ENCODE measurements at regions not wholly inside any gene's neighbourhood (a gene's known extent, or its start where the extent isn't known, plus 50 kb on each side); places are given as distances from the start of the nearest gene placed in this dataset.

DNA sequence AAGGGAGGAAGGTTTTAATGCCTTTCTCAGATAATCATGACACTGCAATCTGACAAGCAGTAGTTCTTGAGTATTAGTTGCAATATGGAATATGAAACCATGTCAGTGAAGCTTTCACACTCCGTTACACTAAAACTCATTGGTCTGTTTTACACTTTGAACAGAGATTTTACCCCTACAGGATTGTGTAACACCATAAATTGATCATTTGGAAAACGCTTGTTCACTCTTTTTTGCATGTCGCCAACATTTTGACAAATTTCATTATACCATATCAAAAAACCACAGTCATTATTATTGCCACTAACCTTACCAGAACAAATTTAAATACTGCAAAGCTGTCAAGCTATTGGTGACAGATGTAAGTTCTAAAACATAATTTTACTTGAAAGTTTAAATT lies 404.8 kb upstream of the THBS1 start:
- ATAC-seq (replicated peaks in 6 of 8), result no peak
- no peak overlapping the region for H3K27ac ChIP-seq
- H3K4me1 ChIP-seq (replicated peaks in 1 of 2), result peaks cover 3 to 5% of the 10 kb centered on the region in 2 donors
- 60 to 100% (median 89%) methylated on average over 1 to 3 of the region's 3 CpGs for WGBS, 10 experiments
- in situ Hi-C loops (cut with MboI; ENCODE audit: low pct_unique_long_range_greater_than_20kb in 2 of 9, low sequenced_read_pairs in 9 of 9, unreplicated experiment in 9 of 9), result loop anchor here in 2 of 9 experiments (10.0 to 25.0 kb wide), 2 partner anchors 399 to 411 kb away; partner anchors contain the start of gene THBS1 (in 1 of the 2)
- H3K4me3 ChIP-seq, result no peak overlapping the region

DNA sequence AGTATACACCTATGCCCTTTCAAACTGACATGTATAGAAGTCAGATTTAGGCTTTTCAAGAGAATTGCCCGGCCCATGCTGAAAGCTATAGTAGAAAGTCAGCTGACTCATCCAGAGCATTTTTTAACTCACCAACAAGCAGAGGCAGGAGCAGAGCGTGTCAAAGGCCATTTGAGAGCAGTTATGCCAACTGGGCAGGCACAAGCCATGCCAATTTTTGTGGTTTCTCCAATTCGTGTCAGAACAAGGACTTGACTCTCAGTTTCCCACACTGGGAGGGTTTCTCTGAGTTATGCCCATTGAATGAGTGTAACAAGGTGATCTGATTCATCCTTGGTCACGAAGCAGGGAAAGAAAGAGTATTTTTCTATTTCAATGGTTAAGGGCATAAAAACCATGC lies 403.3 kb upstream of the THBS1 start:
- in situ Hi-C loops (cut with MboI; ENCODE audit: low pct_unique_long_range_greater_than_20kb in 2 of 9, low sequenced_read_pairs in 9 of 9, unreplicated experiment in 9 of 9), result loop anchor here in 2 of 9 experiments (10.0 to 25.0 kb wide), 2 partner anchors 397 to 410 kb away; partner anchors contain the start of gene THBS1 (in 1 of the 2)
- WGBS, 10 experiments, result 50 to 100% (median 77%) methylated on average over 1 to 4 of the region's 4 CpGs; no CpG with 5 or more reads in 2 of the 10 experiments
- Histone ChIP-seq H3K4me3 (no peak overlapping the region), H3K4me1 (replicated peaks in 1 of 2) (peaks cover 8 to 16% of the 10 kb centered on the region in 2 donors), H3K27ac (no peak overlapping the region)
- no peak for ATAC-seq (replicated peaks in 6 of 8)

DNA sequence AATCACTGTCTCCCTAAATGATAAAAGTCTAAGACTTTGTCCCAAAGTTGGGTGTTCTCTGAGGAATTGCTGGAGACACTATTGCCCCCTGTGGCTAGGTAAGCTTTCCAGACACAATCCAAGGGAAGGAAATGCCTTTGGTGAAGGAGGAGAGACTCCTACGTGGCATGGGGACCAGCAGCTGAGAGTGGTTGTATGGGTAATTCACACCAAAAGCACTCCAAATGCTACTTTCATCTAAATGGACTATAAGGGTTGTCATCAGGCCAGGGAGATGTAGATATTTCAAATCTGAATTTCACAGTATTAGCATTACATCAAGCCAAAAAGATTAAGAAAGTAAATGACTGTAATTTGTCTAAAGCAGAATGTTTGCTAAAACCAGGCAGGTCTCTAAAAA lies 400.8 kb upstream of the THBS1 start:
- peak in 3 of 8 experiments; percentile 36 to 68 (median 62) for ATAC-seq (replicated peaks in 6 of 8)
- WGBS, 10 experiments, result 0 to 88% (median 80%) methylated on average over 1 of the region's 1 CpG; no CpG with 5 or more reads in 3 of the 10 experiments
- Histone ChIP-seq H3K4me1 (replicated peaks in 1 of 2) (peaks cover 7 to 16% of the 10 kb centered on the region in 2 donors), H3K4me3 (no peak overlapping the region), H3K27ac (no peak overlapping the region)
- in situ Hi-C loops (cut with MboI; ENCODE audit: low pct_unique_long_range_greater_than_20kb in 2 of 9, low sequenced_read_pairs in 9 of 9, unreplicated experiment in 9 of 9), result loop anchor here in 1 of 9 experiments (25.0 kb wide), 1 partner anchor 407 kb away; the partner anchor contains the start of gene THBS1

DNA sequence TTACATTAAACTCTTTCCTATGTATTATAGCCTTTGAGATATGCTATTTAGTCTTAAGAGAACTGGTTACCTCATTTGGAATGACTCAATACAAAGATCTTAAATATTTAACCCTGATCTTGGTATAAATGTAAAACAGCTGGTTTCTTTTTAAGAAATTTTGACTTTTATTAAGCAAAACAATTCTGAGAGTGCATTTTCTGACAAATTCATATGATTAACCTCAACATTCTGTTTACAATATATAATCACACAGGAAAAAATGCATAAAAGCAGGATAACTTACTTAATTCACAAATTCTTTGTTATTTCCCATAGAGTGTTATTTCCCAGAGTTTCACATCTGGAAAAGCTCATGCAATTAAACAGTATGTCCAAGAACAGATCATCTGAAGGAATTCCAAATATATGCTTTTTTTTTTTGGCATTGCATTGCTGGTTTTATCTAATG lies 400.4 kb upstream of the THBS1 start:
- no peak overlapping the region for H3K27ac ChIP-seq
- ATAC-seq (replicated peaks in 6 of 8), result peak in 3 of 8 experiments; percentile 59 to 70 (median 63)
- H3K4me1 ChIP-seq (replicated peaks in 1 of 2), result peaks cover 7 to 16% of the 10 kb centered on the region in 2 donors
- in situ Hi-C loops (cut with MboI; ENCODE audit: low pct_unique_long_range_greater_than_20kb in 2 of 9, low sequenced_read_pairs in 9 of 9, unreplicated experiment in 9 of 9), result loop anchor here in 1 of 9 experiments (25.0 kb wide), 1 partner anchor 407 kb away; the partner anchor contains the start of gene THBS1
- H3K4me3 ChIP-seq, result no peak overlapping the region

DNA sequence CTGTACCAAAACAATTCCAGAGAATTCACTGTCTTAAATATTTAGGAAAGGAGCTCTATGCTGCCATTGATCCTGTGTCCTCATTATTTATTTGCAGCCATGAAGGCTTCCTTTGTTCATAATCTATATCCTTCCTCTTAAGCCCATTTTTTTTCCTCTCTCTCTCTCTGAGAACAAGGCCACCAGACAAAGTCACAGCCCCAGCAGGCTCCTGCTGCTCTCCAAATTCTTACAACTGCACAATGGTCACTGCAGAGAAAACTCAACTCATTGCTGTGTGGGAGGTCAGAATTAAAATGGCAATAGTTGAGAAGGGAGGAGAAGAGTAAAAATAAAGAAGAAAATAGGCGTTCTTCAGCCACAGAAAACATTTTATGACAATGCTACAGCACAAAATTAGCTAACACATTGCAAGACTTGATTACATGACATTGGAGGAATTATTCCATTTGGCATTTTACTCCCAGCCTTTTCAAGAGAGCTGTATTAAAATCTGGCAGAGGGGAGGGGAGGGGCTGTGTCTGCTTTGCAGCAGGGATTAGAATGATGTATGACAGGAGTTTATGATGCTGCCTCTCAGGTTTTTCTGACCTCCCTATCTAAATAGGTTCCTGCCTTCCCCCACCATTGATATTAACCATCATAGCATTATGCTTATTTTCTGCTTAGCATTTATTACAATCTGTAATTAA lies 399.7 kb upstream of the THBS1 start:
- Histone ChIP-seq H3K4me3 (no peak overlapping the region), H3K27ac (no peak overlapping the region), H3K4me1 (replicated peaks in 1 of 2) (peaks cover 7 to 16% of the 10 kb centered on the region in 2 donors)
- ATAC-seq (replicated peaks in 6 of 8), result peak in 6 of 8 experiments; percentile 26 to 55 (median 48)
- in situ Hi-C loops (cut with MboI; ENCODE audit: low pct_unique_long_range_greater_than_20kb in 2 of 9, low sequenced_read_pairs in 9 of 9, unreplicated experiment in 9 of 9), result loop anchor here in 1 of 9 experiments (25.0 kb wide), 1 partner anchor 406 kb away; the partner anchor contains the start of gene THBS1
- WGBS, 10 experiments, result 0 to 50% (median 30%) methylated on average over 1 of the region's 1 CpG; no CpG with 5 or more reads in 4 of the 10 experiments

DNA sequence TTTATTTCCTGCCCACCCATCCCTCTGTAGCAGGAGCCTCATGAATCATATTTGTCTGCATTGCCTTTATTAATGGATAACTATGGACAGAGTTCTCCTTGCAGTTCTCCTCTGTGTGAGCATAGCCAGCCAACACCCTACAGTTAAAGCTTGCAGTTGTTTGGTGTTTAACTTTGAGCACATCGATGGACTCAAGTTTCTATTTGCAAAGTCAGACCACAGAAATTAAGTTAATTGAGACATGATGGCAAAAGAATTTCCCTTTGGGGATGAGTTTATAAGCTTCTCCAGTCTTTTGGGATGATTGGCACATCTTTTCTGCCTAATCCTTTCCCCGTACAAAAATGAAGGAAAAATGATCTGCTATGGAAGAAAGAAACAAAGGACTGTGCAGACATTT lies 398.9 kb upstream of the THBS1 start:
- 0 to 100% (median 48%) methylated on average over 1 to 2 of the region's 2 CpGs; no CpG with 5 or more reads in 2 of the 10 experiments for WGBS, 10 experiments
- ATAC-seq (replicated peaks in 6 of 8), result peak in 3 of 8 experiments; percentile 58 to 76 (median 62)
- in situ Hi-C loops (cut with MboI; ENCODE audit: low pct_unique_long_range_greater_than_20kb in 2 of 9, low sequenced_read_pairs in 9 of 9, unreplicated experiment in 9 of 9), result loop anchor here in 1 of 9 experiments (25.0 kb wide), 1 partner anchor 405 kb away; the partner anchor contains the start of gene THBS1
- Histone ChIP-seq H3K4me1 (replicated peaks in 1 of 2) (peaks cover 7 to 16% of the 10 kb centered on the region in 2 donors), H3K27ac (no peak overlapping the region), H3K4me3 (no peak overlapping the region)

DNA sequence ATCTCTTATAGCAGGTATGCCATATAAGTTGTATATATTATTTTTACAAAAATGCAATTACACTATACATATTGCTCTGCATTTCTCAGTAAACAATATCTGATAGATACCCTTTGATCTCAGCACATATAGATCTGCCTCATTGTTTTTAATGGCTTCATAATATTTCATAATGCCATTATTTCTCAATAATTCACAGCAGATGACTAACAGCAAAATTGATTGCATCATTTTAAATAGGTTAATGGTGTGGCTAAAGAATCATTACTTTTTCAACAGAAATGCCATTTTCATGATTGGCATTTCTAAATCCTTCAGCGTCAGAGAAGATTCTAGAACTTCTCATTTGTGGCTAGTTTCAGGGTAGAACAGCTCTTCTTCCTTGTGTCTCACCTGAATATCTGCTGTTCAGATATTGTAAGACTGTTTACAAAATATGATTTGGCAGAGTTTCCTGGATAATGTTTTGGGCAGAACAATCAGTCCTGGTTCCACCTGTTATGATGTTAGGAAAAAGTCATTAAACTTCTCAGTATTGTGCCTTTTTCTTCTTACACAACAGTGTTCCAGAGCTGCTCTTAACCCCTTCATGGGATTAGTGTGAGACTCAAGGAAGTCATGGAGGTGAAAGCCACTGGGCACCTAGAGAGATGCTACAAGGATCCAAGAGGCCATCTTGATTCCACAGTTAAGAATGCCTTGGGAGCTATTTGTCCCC lies 397.6 kb upstream of the THBS1 start:
- in situ Hi-C loops (cut with MboI; ENCODE audit: low pct_unique_long_range_greater_than_20kb in 2 of 9, low sequenced_read_pairs in 9 of 9, unreplicated experiment in 9 of 9), result loop anchor here in 1 of 9 experiments (25.0 kb wide), 1 partner anchor 404 kb away; the partner anchor contains the start of gene THBS1
- peaks cover 7 to 16% of the 10 kb centered on the region in 2 donors for H3K4me1 ChIP-seq (replicated peaks in 1 of 2)
- ATAC-seq (replicated peaks in 6 of 8), result no peak
- no peak overlapping the region for H3K4me3 ChIP-seq
- WGBS, 10 experiments, result 60 to 100% (median 96%) methylated on average over 1 of the region's 1 CpG; no CpG with 5 or more reads in 4 of the 10 experiments
- no peak overlapping the region for H3K27ac ChIP-seq

DNA sequence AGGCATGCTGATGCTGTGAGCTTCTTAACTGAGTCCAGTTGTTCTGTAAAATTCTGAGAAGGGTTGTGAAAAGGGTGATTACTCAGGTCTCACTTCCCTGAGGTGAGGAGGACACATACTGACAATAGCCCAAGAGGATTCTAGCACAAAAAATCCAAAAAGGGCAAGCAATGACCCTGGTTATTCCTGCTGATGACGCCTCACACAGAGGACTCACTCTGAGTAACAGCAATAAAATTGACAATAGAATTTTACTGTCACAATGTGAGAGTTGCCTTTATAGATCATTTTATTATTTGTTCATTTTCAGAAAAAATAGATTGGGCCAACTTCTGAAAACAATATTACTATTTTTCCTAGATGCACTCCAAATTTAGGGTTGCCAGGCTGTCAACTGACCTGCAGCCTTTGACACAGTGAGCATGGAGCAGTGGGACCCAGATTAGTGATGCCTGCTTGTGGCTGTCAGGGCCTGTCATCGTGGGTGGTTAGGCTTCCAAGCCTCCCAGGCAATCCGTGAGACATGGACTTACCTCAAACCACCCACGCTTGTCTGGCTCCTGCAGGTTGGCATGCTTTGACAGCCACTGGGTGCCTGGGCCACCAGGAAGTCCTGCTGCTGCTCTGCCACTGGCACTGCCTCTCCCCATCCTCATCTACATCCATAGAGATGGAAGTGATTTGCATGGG lies 396.0 kb upstream of the THBS1 start:
- ATAC-seq (replicated peaks in 6 of 8), result no peak
- in situ Hi-C loops (cut with MboI; ENCODE audit: low pct_unique_long_range_greater_than_20kb in 2 of 9, low sequenced_read_pairs in 9 of 9, unreplicated experiment in 9 of 9), result loop anchor here in 1 of 9 experiments (25.0 kb wide), 1 partner anchor 402 kb away; the partner anchor contains the start of gene THBS1
- no peak overlapping the region for H3K27ac ChIP-seq
- H3K4me1 ChIP-seq (replicated peaks in 1 of 2), result peaks cover 7 to 16% of the 10 kb centered on the region in 2 donors
- no peak overlapping the region for H3K4me3 ChIP-seq
- WGBS, 10 experiments, result 29 to 100% (median 78%) methylated on average over 1 to 4 of the region's 4 CpGs; no CpG with 5 or more reads in 3 of the 10 experiments

DNA sequence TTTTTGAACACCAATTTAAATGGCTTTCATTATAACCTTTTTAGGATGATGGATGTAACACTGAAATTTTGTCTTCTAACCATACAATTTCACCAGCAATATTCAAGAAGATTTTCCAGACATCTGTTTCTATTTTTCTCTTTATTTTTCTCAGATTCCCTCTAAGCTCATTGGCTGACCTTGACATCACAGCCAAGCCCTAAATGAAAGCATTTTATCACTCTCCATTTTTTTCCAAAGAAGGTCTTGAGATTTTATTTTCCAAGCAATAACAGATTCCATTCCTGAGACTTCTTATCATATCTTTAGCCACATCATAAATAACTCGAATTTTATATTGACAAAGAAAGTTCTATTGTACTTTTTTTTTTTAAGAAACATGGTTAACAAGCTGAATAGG lies 392.6 kb upstream of the THBS1 start:
- in situ Hi-C loops (cut with MboI; ENCODE audit: low pct_unique_long_range_greater_than_20kb in 2 of 9, low sequenced_read_pairs in 9 of 9, unreplicated experiment in 9 of 9), result loop anchor here in 1 of 9 experiments (25.0 kb wide), 1 partner anchor 399 kb away; the partner anchor contains the start of gene THBS1
- no peak overlapping the region for H3K4me3 ChIP-seq
- ATAC-seq (replicated peaks in 6 of 8), result no peak
- WGBS, 10 experiments, result 6 to 80% (median 47%) methylated on average over 1 of the region's 1 CpG; no CpG with 5 or more reads in 1 of the 10 experiments
- H3K4me1 ChIP-seq (replicated peaks in 1 of 2), result no peaks in the 10 kb centered on the region
- no peak overlapping the region for H3K27ac ChIP-seq

DNA sequence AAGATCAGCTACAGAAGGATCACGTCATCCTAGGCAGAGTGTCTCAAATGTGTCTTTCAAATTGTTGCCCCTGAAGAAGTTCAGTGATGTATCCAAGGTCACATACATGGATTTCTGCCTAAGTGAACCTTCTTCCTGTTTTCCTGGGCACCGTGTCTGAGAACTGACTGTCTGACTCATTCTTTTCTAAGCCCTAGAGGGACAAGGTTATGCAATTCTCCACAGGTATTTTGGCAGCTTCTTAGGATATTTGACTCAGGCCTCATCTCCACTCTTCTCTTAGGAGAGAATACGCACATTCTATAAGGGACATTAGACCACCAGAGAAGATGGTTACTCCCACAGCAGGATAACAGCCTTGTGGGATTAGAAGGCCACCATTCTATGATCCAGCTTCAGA lies 391.9 kb upstream of the THBS1 start:
- H3K4me1 ChIP-seq (replicated peaks in 1 of 2), result no peaks in the 10 kb centered on the region
- in situ Hi-C loops (cut with MboI; ENCODE audit: low pct_unique_long_range_greater_than_20kb in 2 of 9, low sequenced_read_pairs in 9 of 9, unreplicated experiment in 9 of 9), result loop anchor here in 1 of 9 experiments (25.0 kb wide), 1 partner anchor 398 kb away; the partner anchor contains the start of gene THBS1
- H3K4me3 ChIP-seq, result no peak overlapping the region
- no peak overlapping the region for H3K27ac ChIP-seq
- WGBS, 10 experiments, result 10 to 100% (median 75%) methylated on average over 1 to 3 of the region's 3 CpGs; no CpG with 5 or more reads in 2 of the 10 experiments
- no peak for ATAC-seq (replicated peaks in 6 of 8)

DNA sequence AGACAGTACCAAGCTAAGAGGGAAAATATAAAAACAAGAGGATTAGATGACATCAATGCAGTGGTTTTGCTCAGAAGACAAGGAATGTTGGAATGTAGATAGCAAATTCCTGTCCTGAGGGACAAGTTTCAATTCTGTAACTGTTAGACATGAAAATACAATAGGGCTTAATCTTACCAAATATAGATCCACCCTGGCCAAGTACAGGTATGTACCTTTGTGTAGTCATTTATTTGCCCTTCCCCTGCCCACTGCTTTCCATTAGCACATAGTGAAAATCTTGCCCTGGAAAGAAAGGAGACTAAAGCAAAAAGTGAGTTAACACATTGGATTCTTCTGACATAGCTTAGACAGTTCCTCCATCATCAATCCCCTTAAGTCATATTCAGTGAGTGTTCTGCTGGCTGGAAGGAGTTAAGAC lies 389.0 kb upstream of the THBS1 start:
- Histone ChIP-seq H3K27ac (no peak overlapping the region), H3K4me3 (no peak overlapping the region), H3K4me1 (replicated peaks in 1 of 2) (no peaks in the 10 kb centered on the region)
- in situ Hi-C loops (cut with MboI; ENCODE audit: low pct_unique_long_range_greater_than_20kb in 2 of 9, low sequenced_read_pairs in 9 of 9, unreplicated experiment in 9 of 9), result loop anchor here in 1 of 9 experiments (25.0 kb wide), 1 partner anchor 395 kb away; the partner anchor contains the start of gene THBS1
- no peak for ATAC-seq (replicated peaks in 6 of 8)

DNA sequence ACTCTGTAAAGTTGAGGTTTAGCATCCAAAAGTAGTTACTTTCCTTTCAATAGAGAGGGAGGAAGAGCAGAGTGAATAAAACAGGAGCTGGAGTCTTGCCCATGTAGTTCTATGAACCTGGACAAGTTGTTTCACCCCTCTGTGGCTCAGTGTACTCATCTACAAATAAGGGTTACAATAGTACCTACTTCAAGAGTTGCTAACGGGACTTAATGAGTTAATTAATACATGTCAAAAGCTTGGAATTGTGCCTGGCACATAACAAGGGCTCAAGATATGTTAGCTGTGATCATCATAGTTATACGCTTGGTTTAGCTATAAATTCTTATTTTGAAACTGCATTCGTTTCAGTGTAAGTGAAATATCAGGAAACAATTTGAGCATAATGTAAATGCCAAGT lies 388.5 kb upstream of the THBS1 start:
- Histone ChIP-seq H3K4me3 (no peak overlapping the region), H3K4me1 (replicated peaks in 1 of 2) (no peaks in the 10 kb centered on the region), H3K27ac (no peak overlapping the region)
- in situ Hi-C loops (cut with MboI; ENCODE audit: low pct_unique_long_range_greater_than_20kb in 2 of 9, low sequenced_read_pairs in 9 of 9, unreplicated experiment in 9 of 9), result loop anchor here in 1 of 9 experiments (25.0 kb wide), 1 partner anchor 395 kb away; the partner anchor contains the start of gene THBS1
- WGBS, 10 experiments, result 53 to 100% (median 83%) methylated on average over 1 to 3 of the region's 3 CpGs; no CpG with 5 or more reads in 1 of the 10 experiments
- ATAC-seq (replicated peaks in 6 of 8), result no peak
